CD4-positive, alpha-beta T cell treated with Interleukin-15 for 1 hour (primary cell): ENCODE measurements at regions not wholly inside any gene's neighbourhood (a gene's known extent, or its start where the extent isn't known, plus 50 kb on each side); places are given as distances from the start of the nearest gene placed in this dataset.

Source experiments
- DNase-seq: peaks from one replicate; pipeline ENCODE4 v3.0.0-alpha.2; 2020

DNA sequence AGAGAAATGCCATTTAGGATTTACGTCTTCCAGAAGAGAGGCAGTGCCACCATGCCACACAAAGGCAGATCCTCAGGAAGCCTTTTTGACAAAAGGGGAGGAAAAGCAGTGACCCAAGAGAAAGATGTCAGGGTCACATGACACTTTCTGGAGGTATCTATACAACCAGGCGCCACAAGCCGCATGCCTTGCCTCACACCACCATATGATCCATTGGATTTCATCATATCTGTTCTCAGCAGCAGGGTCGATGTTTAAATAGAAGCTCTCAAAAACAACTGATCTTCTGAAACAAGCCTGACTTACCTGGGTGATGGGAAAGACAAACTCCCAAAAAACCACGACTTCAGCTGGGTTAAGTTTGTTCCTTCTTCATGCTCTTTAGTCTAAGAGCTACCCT, 52.5 kb upstream of the UNC5B start:
- DNase-seq: no peak

DNA sequence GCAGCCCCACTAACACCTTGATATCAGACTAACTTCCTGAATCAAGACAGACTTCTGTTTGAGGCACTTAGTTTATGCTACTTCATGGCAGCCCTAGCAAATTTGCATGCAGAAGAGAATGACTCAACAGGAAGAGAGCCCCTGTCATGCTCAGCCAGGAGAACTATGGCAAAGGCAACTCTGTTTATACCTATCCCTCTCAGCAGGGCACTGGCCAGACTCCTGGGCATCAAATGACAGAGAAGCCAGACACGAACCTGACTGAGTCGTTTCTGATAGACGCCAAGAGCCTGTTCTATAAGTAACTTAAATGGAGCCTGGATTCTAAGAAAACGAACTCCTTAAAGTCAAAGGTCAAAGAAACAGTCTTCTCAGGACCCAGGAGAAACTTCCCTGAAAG, 50.9 kb upstream of the UNC5B start:
- DNase-seq: no peak
